ENCODE measurements at regions not wholly inside any gene's neighbourhood (a gene's known extent, or its start where the extent isn't known, plus 50 kb on each side); places are given as distances from the start of the nearest gene placed in this dataset.

GRCh38 chr7:131095346-131095745, 232.3 kb upstream of the MKLN1 start:
- Histone ChIP-seq H4K20me1 (ENCODE audit: control insufficient read depth, extremely low read depth, insufficient read depth, low read length) (no peaks in the 10 kb centered on the region), H3K4me2 (ENCODE audit: control insufficient read depth, extremely low read depth, insufficient read depth, low read depth, low read length) (no peak overlapping the region), H3K36me3 (ENCODE audit: control insufficient read depth in 2 of 2, extremely low read depth in 1 of 2, insufficient read depth in 2 of 2, low read length in 2 of 2) (peaks cover 0 to 2% of the 10 kb centered on the region in 2 experiments), H3K27ac (ENCODE audit: control insufficient read depth, insufficient read depth, low read length) (no peak overlapping the region), H3K79me2 (ENCODE audit: control insufficient read depth, insufficient read depth, low read length) (peaks cover 15% of the 10 kb centered on the region), H3K9me1 (ENCODE audit: control insufficient read depth, extremely low read depth, insufficient read depth, low read length) (no peaks in the 10 kb centered on the region), H3K9ac (ENCODE audit: control insufficient read depth, extremely low read depth, insufficient read depth, low read length) (no peak overlapping the region), H3K9me3 (ENCODE audit: control insufficient read depth, low read depth, low read length) (no peaks in the 10 kb centered on the region), H3K27me3 (ENCODE audit: control insufficient read depth, extremely low read depth, insufficient read depth, low read length) (no peaks in the 10 kb centered on the region), H3K4me1 (ENCODE audit: control insufficient read depth, extremely low read depth, insufficient read depth, low read length) (no peaks in the 10 kb centered on the region), H3K4me3 (ENCODE audit: control insufficient read depth in 2 of 3, extremely low read depth in 1 of 3, insufficient read depth in 2 of 3, low read depth in 1 of 3, low read length in 3 of 3) (no peak overlapping the region), H2AFZ (ENCODE audit: control insufficient read depth, low read length) (no peak overlapping the region)
- no peak for TF ChIP-seq EZH2 (IDR thresholded peaks at IDR 0.05; ENCODE audit: low read length)
- TF ChIP-seq, protein P1, sequence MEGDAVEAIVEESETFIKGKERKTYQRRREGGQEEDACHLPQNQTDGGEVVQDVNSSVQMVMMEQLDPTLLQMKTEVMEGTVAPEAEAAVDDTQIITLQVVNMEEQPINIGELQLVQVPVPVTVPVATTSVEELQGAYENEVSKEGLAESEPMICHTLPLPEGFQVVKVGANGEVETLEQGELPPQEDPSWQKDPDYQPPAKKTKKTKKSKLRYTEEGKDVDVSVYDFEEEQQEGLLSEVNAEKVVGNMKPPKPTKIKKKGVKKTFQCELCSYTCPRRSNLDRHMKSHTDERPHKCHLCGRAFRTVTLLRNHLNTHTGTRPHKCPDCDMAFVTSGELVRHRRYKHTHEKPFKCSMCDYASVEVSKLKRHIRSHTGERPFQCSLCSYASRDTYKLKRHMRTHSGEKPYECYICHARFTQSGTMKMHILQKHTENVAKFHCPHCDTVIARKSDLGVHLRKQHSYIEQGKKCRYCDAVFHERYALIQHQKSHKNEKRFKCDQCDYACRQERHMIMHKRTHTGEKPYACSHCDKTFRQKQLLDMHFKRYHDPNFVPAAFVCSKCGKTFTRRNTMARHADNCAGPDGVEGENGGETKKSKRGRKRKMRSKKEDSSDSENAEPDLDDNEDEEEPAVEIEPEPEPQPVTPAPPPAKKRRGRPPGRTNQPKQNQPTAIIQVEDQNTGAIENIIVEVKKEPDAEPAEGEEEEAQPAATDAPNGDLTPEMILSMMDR (optimal IDR thresholded peaks at IDR 0.05 in 1 of 3, IDR thresholded peaks at IDR 0.05 in 1 of 3, conservative IDR thresholded peaks at IDR 0.05 in 1 of 3; ENCODE audit: extremely low read depth in 1 of 3, insufficient read depth in 2 of 3, low read length in 3 of 3), result no peak
- no peak for FAIRE-seq
- no peak for DNase-seq (ENCODE audit: low read depth, low spot score)
- dilution Hi-C loops (cut with MboI; ENCODE audit: extremely low pct_ligation_motif_present, low sequenced_read_pairs), result no loop called here

DNA sequence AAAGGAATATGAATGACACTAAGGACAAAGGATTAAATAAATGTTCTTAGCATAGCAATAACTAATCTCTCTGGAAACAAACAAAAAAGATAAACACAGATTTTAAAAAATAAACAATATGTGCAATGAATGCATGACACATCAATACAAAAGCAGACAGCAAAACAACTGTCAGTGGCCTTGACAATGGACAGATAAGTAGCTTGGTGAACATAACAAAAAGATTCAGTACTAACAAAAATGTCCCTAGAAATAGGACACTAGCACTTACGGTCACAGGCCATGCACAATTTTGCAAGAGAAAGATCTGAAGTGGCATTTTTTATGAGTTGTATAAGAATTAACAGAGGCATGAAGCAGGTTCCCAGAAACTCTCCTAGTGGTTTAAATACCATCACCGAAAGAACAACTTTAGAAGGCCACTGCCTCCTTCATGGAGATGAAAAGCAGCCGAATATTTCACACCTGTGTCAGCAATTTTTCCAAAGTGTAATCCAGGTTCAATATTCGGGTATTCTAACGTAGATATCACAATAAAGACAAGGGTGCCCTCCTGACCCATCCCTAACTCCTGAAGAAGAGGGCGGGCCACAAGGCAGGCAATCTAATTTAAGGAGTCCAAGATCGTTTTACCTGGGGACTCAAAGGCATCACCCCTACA, 231.3 kb upstream of the MKLN1 start:
- H3K27me3 ChIP-seq (ENCODE audit: control insufficient read depth, extremely low read depth, insufficient read depth, low read length), result no peaks in the 10 kb centered on the region
- dilution Hi-C loops (cut with MboI; ENCODE audit: extremely low pct_ligation_motif_present, low sequenced_read_pairs), result no loop called here
- H4K20me1 ChIP-seq (ENCODE audit: control insufficient read depth, extremely low read depth, insufficient read depth, low read length), result no peaks in the 10 kb centered on the region
- DNase-seq (ENCODE audit: low read depth, low spot score) (no peak), FAIRE-seq (no peak)
- no peak overlapping the region for H3K27ac ChIP-seq (ENCODE audit: control insufficient read depth, insufficient read depth, low read length)
- no peak overlapping the region for H3K9ac ChIP-seq (ENCODE audit: control insufficient read depth, extremely low read depth, insufficient read depth, low read length)
- no peaks in the 10 kb centered on the region for H3K9me3 ChIP-seq (ENCODE audit: control insufficient read depth, low read depth, low read length)
- no peak overlapping the region for H2AFZ ChIP-seq (ENCODE audit: control insufficient read depth, low read length)
- H3K9me1 ChIP-seq (ENCODE audit: control insufficient read depth, extremely low read depth, insufficient read depth, low read length), result no peaks in the 10 kb centered on the region
- TF ChIP-seq, protein P1 (optimal IDR thresholded peaks at IDR 0.05 in 1 of 3, IDR thresholded peaks at IDR 0.05 in 1 of 3, conservative IDR thresholded peaks at IDR 0.05 in 1 of 3; ENCODE audit: extremely low read depth in 1 of 3, insufficient read depth in 2 of 3, low read length in 3 of 3), result no peak
- no peak for TF ChIP-seq EZH2 (IDR thresholded peaks at IDR 0.05; ENCODE audit: low read length)
- H3K4me2 ChIP-seq (ENCODE audit: control insufficient read depth, extremely low read depth, insufficient read depth, low read depth, low read length), result no peak overlapping the region
- H3K4me1 ChIP-seq (ENCODE audit: control insufficient read depth, extremely low read depth, insufficient read depth, low read length), result no peaks in the 10 kb centered on the region
- no peak overlapping the region for H3K4me3 ChIP-seq (ENCODE audit: control insufficient read depth in 2 of 3, extremely low read depth in 1 of 3, insufficient read depth in 2 of 3, low read depth in 1 of 3, low read length in 3 of 3)
- peaks cover 0 to 2% of the 10 kb centered on the region in 2 experiments for H3K36me3 ChIP-seq (ENCODE audit: control insufficient read depth in 2 of 2, extremely low read depth in 1 of 2, insufficient read depth in 2 of 2, low read length in 2 of 2)
- H3K79me2 ChIP-seq (ENCODE audit: control insufficient read depth, insufficient read depth, low read length), result peaks cover 17% of the 10 kb centered on the region

Data from keratinocyte (primary cell).